Heart left ventricle (tissue), 13 donors: ENCODE measurements at regions not wholly inside any gene's neighbourhood (a gene's known extent, or its start where the extent isn't known, plus 50 kb on each side); places are given as distances from the start of the nearest gene placed in this dataset.

Experiments
- CTCF ChIP-seq, 12 donors: fragments of 200-600 bp; sonication (generic) in 4 of 12; IDR thresholded peaks; one replicate each; pipeline versions ENCODE4 v1.5.0 to v1.8.0; 2018 to 2022; ENCODE audit warnings: antibody characterized with exemption in 12 of 12, mild to moderate bottlenecking in 5 of 12
- POLR2A ChIP-seq, 2 donors: fragments of 450-650 bp; IDR thresholded peaks; one replicate each; pipeline ENCODE4 v1.6.1; 2017; ENCODE audit warnings: antibody characterized with exemption in 2 of 2, mild to moderate bottlenecking in 2 of 2, moderate library complexity in 2 of 2
- donor health status: ischemic (EF 13 %, LVEDD 7.1; RV severe dilation, severe dysfunction).
- donor health status: DM: no; HTN: yes; CAD: no.
- donor health status: DM: no; HTN: no; CAD: no.
- donor health status: ischemic (EF 25% LVEDD 6.9; RV normal size, moderate dysfunction).
- donor health status: ischemic (EF 25% LVEDD 5.7; RV mildly dilated, moderate dysfunction).
- donor health status: ischemic (EF 35%, LVEDD 5.7; RV mildly dilated, moderate dysfunction).
- donor health status: nonischemic (EF 11% LVEDD 7.7; RV severe dilation, severe dysfunction).
- donor health status: DM: yes; HTN: yes; CAD: no.
- donor health status: PGD.
- donor health status: ischemic (EF 29% LVEDD 5.4; RV normal size, mild dysfunction).
- donor health status: nonischemic (EF 23%, LVEDD 6.1; RV moderate dilation, normal function).

- no peak for TF ChIP-seq CTCF (IDR thresholded peaks at IDR 0.05)
- TF ChIP-seq POLR2A (IDR thresholded peaks at IDR 0.05), result no peak
Observed at GRCh38 chr1:217193151-217193550, 437.7 kb downstream of the GPATCH2 start.
